GM23338 (cell line): ENCODE measurements at regions not wholly inside any gene's neighbourhood (a gene's known extent, or its start where the extent isn't known, plus 50 kb on each side); places are given as distances from the start of the nearest gene placed in this dataset.

Experiments used
- ATAC-seq: fragments of 200-7000 bp; cut with Tn5 transposase; 3 replicates; pipeline ENCODE4 v1.9.1; 2020
- DNase-seq: peaks from one replicate; pipeline ENCODE4 v3.0.0-alpha.2; 2015; ENCODE audit warnings: low spot score
- H2AFZ ChIP-seq: fragments of 200-600 bp; sonication (generic); 2 replicates; pipeline ENCODE4 v1.8.0; 2016; ENCODE audit warnings: antibody characterized with exemption, mild to moderate bottlenecking, moderate library complexity
- H3F3A ChIP-seq: fragments of 200-600 bp; sonication (generic); replicated peaks from 2 replicates; pipeline ENCODE4 v1.8.0; 2017; ENCODE audit warnings: antibody characterized with exemption, mixed run types, low read depth
- H3K27ac ChIP-seq: fragments of 200-600 bp; sonication (generic); 2 replicates; pipeline ENCODE4 v1.6.1; 2016; ENCODE audit warnings: low read depth
- H3K27me3 ChIP-seq: fragments of 200-600 bp; sonication (generic); 2 replicates; pipeline ENCODE4 v1.8.0; 2016; ENCODE audit warnings: mild to moderate bottlenecking, mixed run types, moderate library complexity; ENCODE audit not compliant: insufficient read depth
- H3K36me3 ChIP-seq: fragments of 200-600 bp; sonication (generic); 2 replicates; pipeline ENCODE4 v1.8.0; 2016; ENCODE audit warnings: mild to moderate bottlenecking; ENCODE audit not compliant: insufficient read depth
- H3K4me1 ChIP-seq: fragments of 200-600 bp; sonication (generic); 2 replicates; pipeline ENCODE4 v1.8.0; 2016; ENCODE audit warnings: mild to moderate bottlenecking, moderate library complexity; ENCODE audit not compliant: insufficient read depth
- H3K4me2 ChIP-seq: fragments of 200-600 bp; sonication (generic); 2 replicates; pipeline ENCODE4 v1.7.1; 2017; ENCODE audit warnings: mixed run types
- H3K4me3 ChIP-seq: fragments of 200-600 bp; sonication (generic); 2 replicates; pipeline ENCODE4 v1.6.1; 2016; ENCODE audit warnings: mixed run types
- H3K79me2 ChIP-seq: fragments of 200-600 bp; sonication (generic); replicated peaks from 2 replicates; pipeline ENCODE4 v1.8.0; 2017; ENCODE audit warnings: mild to moderate bottlenecking; ENCODE audit not compliant: insufficient read depth
- H3K9me2 ChIP-seq: fragments of 200-600 bp; sonication (generic); 2 replicates; pipeline ENCODE4 v1.8.0; 2017; ENCODE audit not compliant: insufficient read depth
- H4K20me1 ChIP-seq: fragments of 200-600 bp; sonication (generic); replicated peaks from 2 replicates; pipeline ENCODE4 v1.8.0; 2017; ENCODE audit warnings: mild to moderate bottlenecking; ENCODE audit not compliant: insufficient read depth
- H3K27ac Mint-ChIP-seq: 2 replicates; pipeline ENCODE4 v1.8.0; 2020; ENCODE audit warnings: inconsistent platforms, mild to moderate bottlenecking, moderate library complexity, mixed read lengths
- H3K27me3 Mint-ChIP-seq: 3 replicates; pipeline ENCODE4 v1.8.0; 2022; ENCODE audit warnings: low read depth, mild to moderate bottlenecking, moderate library complexity, mixed read lengths, inconsistent platforms; ENCODE audit not compliant: insufficient read depth, poor library complexity
- H3K36me3 Mint-ChIP-seq: 3 replicates; pipeline ENCODE4 v1.8.0; 2021; ENCODE audit warnings: low read depth, mild to moderate bottlenecking, inconsistent platforms, moderate library complexity, mixed read lengths
- H3K4me1 Mint-ChIP-seq: 3 replicates; pipeline ENCODE4 v1.8.0; 2020; ENCODE audit warnings: mild to moderate bottlenecking, inconsistent platforms, mixed read lengths
- H3K4me3 Mint-ChIP-seq: 3 replicates; pipeline ENCODE4 v1.8.0; 2021; ENCODE audit warnings: moderate library complexity, mild to moderate bottlenecking, inconsistent platforms, mixed read lengths
- H3K9me3 Mint-ChIP-seq: 3 replicates; pipeline ENCODE4 v1.8.0; 2020; ENCODE audit warnings: moderate library complexity, mild to moderate bottlenecking, inconsistent platforms, mixed read lengths
- CREB1 ChIP-seq: fragments of 250-450 bp; sonication (Bioruptor Pico); IDR thresholded peaks from 2 replicates; pipeline ENCODE4 v1.5.0; 2020; ENCODE audit warnings: low read depth, mild to moderate bottlenecking, moderate library complexity
- CTCF ChIP-seq, 2 experiments: fragments of 200-600 bp in 1 of 2; sonication (generic) in 1 of 2; conservative IDR thresholded peaks; 2 replicates each; pipeline versions ENCODE4 v1.5.1 to v1.6.1; 2016 to 2017; ENCODE audit warnings: antibody characterized with exemption in 2 of 2, low read depth in 2 of 2, mild to moderate bottlenecking in 2 of 2, moderate library complexity in 1 of 2
- ETS1 ChIP-seq: IDR thresholded peaks from 2 replicates; pipeline ENCODE4 v1.6.1; 2016; ENCODE audit warnings: antibody characterized with exemption
- EZH2 ChIP-seq: fragments of 200-600 bp; sonication (generic); IDR thresholded peaks from one replicate; pipeline ENCODE4 v1.8.0; 2017; ENCODE audit warnings: antibody characterized with exemption, mild to moderate bottlenecking, low read depth; ENCODE audit not compliant: unreplicated experiment
- EZH2phosphoT487 ChIP-seq: fragments of 200-600 bp; sonication (generic); IDR thresholded peaks from one replicate; pipeline ENCODE4 v1.8.1; 2018; ENCODE audit warnings: antibody characterized with exemption; ENCODE audit not compliant: unreplicated experiment
- JUNB ChIP-seq: IDR thresholded peaks from one replicate; pipeline ENCODE4 v1.6.1; 2016; ENCODE audit warnings: antibody characterized with exemption; ENCODE audit not compliant: unreplicated experiment
- NANOG ChIP-seq: IDR thresholded peaks from 2 replicates; pipeline ENCODE4 v1.6.1; 2016; ENCODE audit warnings: antibody characterized with exemption, borderline replicate concordance
- POLR2AphosphoS5 ChIP-seq: IDR thresholded peaks from 2 replicates; pipeline ENCODE4 v1.6.1; 2016; ENCODE audit warnings: antibody characterized with exemption, low read depth
- REST ChIP-seq: IDR thresholded peaks from one replicate; pipeline ENCODE4 v1.6.1; 2018; ENCODE audit warnings: antibody characterized with exemption; ENCODE audit not compliant: unreplicated experiment
- STAT1 ChIP-seq: IDR thresholded peaks from one replicate; pipeline ENCODE4 v1.6.1; 2016; ENCODE audit warnings: antibody characterized with exemption; ENCODE audit not compliant: unreplicated experiment
- ZNF114 ChIP-seq: fragments of 250-450 bp; sonication (Bioruptor Pico); IDR thresholded peaks from 2 replicates; pipeline ENCODE4 v1.5.0; 2020; ENCODE audit warnings: mild to moderate bottlenecking, moderate library complexity
- ZNF331 ChIP-seq: fragments of 250-450 bp; sonication (Bioruptor Pico); IDR thresholded peaks from 2 replicates; pipeline ENCODE4 v1.5.0; 2020; ENCODE audit warnings: low read depth, mild to moderate bottlenecking, moderate library complexity
- ZNF462 ChIP-seq: fragments of 250-450 bp; sonication (Bioruptor Pico); IDR thresholded peaks from 2 replicates; pipeline ENCODE4 v1.5.0; 2020; ENCODE audit warnings: mild to moderate bottlenecking, moderate library complexity

GRCh38 chr11:39664023-39664422 lies 1795.4 kb downstream of the LRRC4C start:
- Histone ChIP-seq H3K4me2 (no peak overlapping the region), H3F3A (no peaks in the 10 kb centered on the region), H3K9me2 (no peaks in the 10 kb centered on the region), H3K36me3 (no peaks in the 10 kb centered on the region), H3K4me3 (no peak overlapping the region), H4K20me1 (no peaks in the 10 kb centered on the region), H3K27ac (no peak overlapping the region), H3K4me1 (no peaks in the 10 kb centered on the region), H3K27me3 (no peaks in the 10 kb centered on the region), H2AFZ (no peak overlapping the region), H3K79me2 (no peaks in the 10 kb centered on the region)
- Mint-ChIP-seq H3K27me3 (peaks cover 3% of the 10 kb centered on the region), H3K27ac (no peak overlapping the region), H3K9me3 (peaks cover 22% of the 10 kb centered on the region), H3K4me3 (no peak overlapping the region), H3K36me3 (peaks cover 17% of the 10 kb centered on the region), H3K4me1 (no peaks in the 10 kb centered on the region)
- TF ChIP-seq ETS1: no peak
- TF ChIP-seq CTCF (conservative IDR thresholded peaks at IDR 0.05; ENCODE audit: low read depth in 2 of 2): no peak
- TF ChIP-seq CREB1: no peak
- no peak for TF ChIP-seq ZNF114 (CRISPR knock-in tag)
- no peak for TF ChIP-seq EZH2phosphoT487
- no peak for TF ChIP-seq ZNF462 (CRISPR knock-in tag)
- no peak for TF ChIP-seq EZH2
- TF ChIP-seq NANOG: no peak
- no peak for TF ChIP-seq JUNB
- no peak for TF ChIP-seq STAT1
- TF ChIP-seq POLR2AphosphoS5: no peak
- no peak for TF ChIP-seq ZNF331
- TF ChIP-seq REST: no peak
- DNase-seq: no peak
- no peak for ATAC-seq
